GM23248 (cell line): ENCODE measurements at regions not wholly inside any gene's neighbourhood (a gene's known extent, or its start where the extent isn't known, plus 50 kb on each side); places are given as distances from the start of the nearest gene placed in this dataset.

Experiments
- EZH2 ChIP-seq: fragments of 200-600 bp; sonication (generic); IDR thresholded peaks from 2 replicates; pipeline ENCODE4 v1.6.1; 2018; ENCODE audit warnings: antibody characterized with exemption, mild to moderate bottlenecking; ENCODE audit not compliant: insufficient read depth, poor library complexity, severe bottlenecking
- EZH2phosphoT487 ChIP-seq: fragments of 200-600 bp; sonication (generic); IDR thresholded peaks from 2 replicates; pipeline ENCODE4 v1.6.1; 2018; ENCODE audit warnings: antibody characterized with exemption, moderate library complexity, mild to moderate bottlenecking, low read depth; ENCODE audit not compliant: insufficient read depth

GRCh38 chr6:37093728-37094069 lies 76.3 kb upstream of the PIM1 start:
- TF ChIP-seq EZH2 (no peak), EZH2phosphoT487 (no peak)
